Spleen (tissue), 7 donors: ENCODE measurements at regions not wholly inside any gene's neighbourhood (a gene's known extent, or its start where the extent isn't known, plus 50 kb on each side); places are given as distances from the start of the nearest gene placed in this dataset.

ENCODE experiments used
- CTCF ChIP-seq, 11 experiments: fragments of 200-600 bp in 7 of 11; fragments of 450-650 bp in 4 of 11; sonication (generic) in 4 of 11; IDR thresholded peaks in 8 of 11; conservative IDR thresholded peaks in 3 of 11; 1 replicate in 7 of 11; 2 replicates in 4 of 11; pipeline versions ENCODE4 v1.4.0 to v1.8.0; 2016 to 2021; ENCODE audit warnings: antibody characterized with exemption in 11 of 11, inconsistent platforms in 4 of 11, mild to moderate bottlenecking in 1 of 11
- POLR2AphosphoS5 ChIP-seq, 3 donors: sonication (generic); formaldehyde crosslinking; IDR thresholded peaks; one replicate each; pipeline ENCODE4 v1.5.1; 2017; ENCODE audit warnings: antibody characterized with exemption in 3 of 3
- donor health status: DM: no; HTN: no; CAD: no; lungs with moderate emphysema.
- donor health status: DM: no; HTN: no; CAD: no.
- donor health status: DM: no; HTN: no; CAD: no.

- no peak for TF ChIP-seq CTCF (IDR thresholded peaks at IDR 0.05 in 8 of 11, conservative IDR thresholded peaks at IDR 0.05 in 3 of 11)
- TF ChIP-seq POLR2AphosphoS5 (IDR thresholded peaks at IDR 0.05) = no peak
These were observed 520.9 kb upstream of the ID2 start for GRCh38 chr2:8160959-8161358.
